ENCODE measurements at regions not wholly inside any gene's neighbourhood (a gene's known extent, or its start where the extent isn't known, plus 50 kb on each side); places are given as distances from the start of the nearest gene placed in this dataset.

DNA sequence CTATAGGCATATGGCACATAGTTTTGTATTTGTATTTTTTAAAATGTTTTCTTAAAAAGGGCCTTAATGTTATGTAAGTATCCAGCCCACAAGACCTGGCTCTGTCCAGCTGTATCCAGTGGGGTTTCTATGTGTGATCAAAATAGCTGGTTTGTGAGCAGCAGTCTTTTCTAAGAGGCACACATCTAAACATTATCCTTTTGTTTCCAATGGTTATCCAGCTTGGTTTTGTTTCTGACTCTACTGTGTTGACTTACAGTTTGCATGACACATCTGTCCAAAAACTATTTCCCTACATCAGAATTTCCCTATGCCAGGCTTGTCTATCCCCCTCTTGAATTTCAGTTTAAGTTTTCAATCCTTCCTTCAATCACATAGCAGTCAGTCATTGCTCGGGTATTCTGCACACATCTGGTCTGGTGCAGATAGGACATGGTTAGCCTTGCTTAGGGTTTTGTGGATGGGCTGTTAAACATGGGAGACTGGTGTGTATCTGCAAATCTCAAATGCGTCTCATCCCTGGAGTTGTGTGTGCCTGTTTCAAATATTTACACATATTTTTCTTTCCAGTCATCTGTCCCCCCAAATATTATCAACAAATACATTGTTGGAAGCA is 104.2 kb downstream of the SAMD9 start:
- TF ChIP-seq, protein P1, sequence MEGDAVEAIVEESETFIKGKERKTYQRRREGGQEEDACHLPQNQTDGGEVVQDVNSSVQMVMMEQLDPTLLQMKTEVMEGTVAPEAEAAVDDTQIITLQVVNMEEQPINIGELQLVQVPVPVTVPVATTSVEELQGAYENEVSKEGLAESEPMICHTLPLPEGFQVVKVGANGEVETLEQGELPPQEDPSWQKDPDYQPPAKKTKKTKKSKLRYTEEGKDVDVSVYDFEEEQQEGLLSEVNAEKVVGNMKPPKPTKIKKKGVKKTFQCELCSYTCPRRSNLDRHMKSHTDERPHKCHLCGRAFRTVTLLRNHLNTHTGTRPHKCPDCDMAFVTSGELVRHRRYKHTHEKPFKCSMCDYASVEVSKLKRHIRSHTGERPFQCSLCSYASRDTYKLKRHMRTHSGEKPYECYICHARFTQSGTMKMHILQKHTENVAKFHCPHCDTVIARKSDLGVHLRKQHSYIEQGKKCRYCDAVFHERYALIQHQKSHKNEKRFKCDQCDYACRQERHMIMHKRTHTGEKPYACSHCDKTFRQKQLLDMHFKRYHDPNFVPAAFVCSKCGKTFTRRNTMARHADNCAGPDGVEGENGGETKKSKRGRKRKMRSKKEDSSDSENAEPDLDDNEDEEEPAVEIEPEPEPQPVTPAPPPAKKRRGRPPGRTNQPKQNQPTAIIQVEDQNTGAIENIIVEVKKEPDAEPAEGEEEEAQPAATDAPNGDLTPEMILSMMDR (conservative IDR thresholded peaks at IDR 0.05 in 1 of 2, IDR thresholded peaks at IDR 0.05 in 1 of 2; ENCODE audit: extremely low read depth in 1 of 2, insufficient read depth in 1 of 2, low read depth in 1 of 2, low read length in 2 of 2): no peak
- TF ChIP-seq EZH2 (IDR thresholded peaks at IDR 0.05; ENCODE audit: borderline replicate concordance, low read length): no peak
